Spleen (tissue), 11 donors: ENCODE measurements at regions not wholly inside any gene's neighbourhood (a gene's known extent, or its start where the extent isn't known, plus 50 kb on each side); places are given as distances from the start of the nearest gene placed in this dataset.

Experiments
- DNase-seq: peaks from one replicate; pipeline ENCODE4 v3.0.0-alpha.2; 2020
- H3K27ac ChIP-seq, 8 donors: fragments of 200-600 bp; sonication (generic) in 7 of 8; 1 replicate in 4 of 8; 2 replicates in 4 of 8; pipeline versions ENCODE4 v1.5.0 to v1.8.0; 2016 to 2021; ENCODE audit warnings: inconsistent platforms in 4 of 8, mild to moderate bottlenecking in 4 of 8, moderate library complexity in 1 of 8
- H3K27me3 ChIP-seq, 7 donors: fragments of 200-600 bp; sonication (generic) in 6 of 7; replicated peaks in 1 of 7; 1 replicate in 4 of 7; 2 replicates in 3 of 7; pipeline versions ENCODE4 v1.5.0 to v1.8.0; 2016 to 2021; ENCODE audit warnings: inconsistent platforms in 3 of 7, mild to moderate bottlenecking in 1 of 7
- H3K36me3 ChIP-seq, 6 donors: fragments of 200-600 bp; sonication (generic) in 5 of 6; 1 replicate in 4 of 6; 2 replicates in 2 of 6; pipeline versions ENCODE4 v1.5.0 to v1.8.0; 2016 to 2021; ENCODE audit warnings: inconsistent platforms in 2 of 6
- H3K4me1 ChIP-seq, 6 donors: fragments of 200-600 bp; sonication (generic) in 5 of 6; 1 replicate in 3 of 6; 2 replicates in 3 of 6; pipeline versions ENCODE4 v1.5.0 to v1.8.0; 2016 to 2021; ENCODE audit warnings: inconsistent platforms in 3 of 6
- H3K4me3 ChIP-seq, 8 donors: fragments of 200-600 bp; sonication (generic) in 7 of 8; 1 replicate in 4 of 8; 2 replicates in 4 of 8; pipeline versions ENCODE4 v1.5.0 to v1.8.0; 2016 to 2021; ENCODE audit warnings: inconsistent platforms in 4 of 8, mild to moderate bottlenecking in 4 of 8, moderate library complexity in 2 of 8
- H3K9me3 ChIP-seq, 8 donors: fragments of 200-600 bp; sonication (generic) in 7 of 8; 1 replicate in 4 of 8; 2 replicates in 4 of 8; pipeline versions ENCODE4 v1.5.0 to v1.8.0; 2016 to 2021; ENCODE audit warnings: inconsistent platforms in 4 of 8
- POLR2A ChIP-seq, 3 donors: fragments of 450-650 bp; IDR thresholded peaks; one replicate each; pipeline ENCODE4 v1.5.1; 2017; ENCODE audit warnings: antibody characterized with exemption in 3 of 3, mild to moderate bottlenecking in 1 of 3
- POLR2AphosphoS5 ChIP-seq, 3 donors: sonication (generic); formaldehyde crosslinking; IDR thresholded peaks; one replicate each; pipeline ENCODE4 v1.5.1; 2017; ENCODE audit warnings: antibody characterized with exemption in 3 of 3
- WGBS, 5 donors: extraction: QIAGEN DNeasy Blood & Tissue Kit in 3 of 5; methylation state at CpG; one replicate each; pipeline versions ENCODE4 v1.1.5 to v1.1.7; 2013 to 2018; 5-methylcytosine and 5-hydroxymethylcytosine counted together
- intact Hi-C: fragments of 100-400 bp; cut with DNase I; formaldehyde crosslinking; loops from one replicate; pipeline ENCODE4 v1.15.0; 2023; ENCODE audit warnings: low total_unique reads
- TF ChIP-seq, protein P1 (sequence below), 11 experiments: fragments of 200-600 bp in 7 of 11; fragments of 450-650 bp in 4 of 11; sonication (generic) in 4 of 11; IDR thresholded peaks in 8 of 11; conservative IDR thresholded peaks in 3 of 11; 1 replicate in 7 of 11; 2 replicates in 4 of 11; pipeline versions ENCODE4 v1.4.0 to v1.8.0; 2016 to 2021; ENCODE audit warnings: antibody characterized with exemption in 11 of 11, inconsistent platforms in 4 of 11, mild to moderate bottlenecking in 1 of 11
- donor health status: healthy with polysubstance abuse.
- donor health status: DM: no; HTN: no; CAD: no; lungs with moderate emphysema.
- donor health status: DM: no; HTN: no; CAD: no.
- donor health status: Bipolar disorder and iron deficiency.
- donor health status: healthy.
- donor health status: DM: no; HTN: no; CAD: no.
- donor health status: DM: yes; HTN: yes; CAD: no.

DNA sequence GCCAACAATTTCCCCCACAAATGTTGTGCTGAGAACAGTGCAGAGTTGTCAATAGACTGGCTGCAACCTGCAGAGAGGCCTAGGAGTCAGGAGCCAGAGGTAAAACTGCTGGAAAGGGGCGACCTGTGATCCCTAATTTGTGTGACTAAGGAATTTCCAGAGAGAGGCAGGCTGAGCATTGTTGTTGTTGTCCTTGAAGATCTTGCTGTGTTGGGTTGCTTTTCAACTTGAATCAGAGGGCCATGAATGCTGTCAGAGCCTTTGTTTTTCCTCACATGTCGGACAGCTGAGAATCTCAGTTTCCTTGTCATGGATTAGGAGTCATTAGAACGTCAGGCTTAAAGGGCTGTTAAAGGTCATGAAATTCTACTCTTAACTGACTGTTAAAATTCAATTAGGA, 134.6 kb upstream of the ASTN2 start:
- Histone ChIP-seq H3K27ac (no peak overlapping the region), H3K27me3 (no peaks in the 10 kb centered on the region), H3K9me3 (no peaks in the 10 kb centered on the region), H3K4me3 (no peak overlapping the region), H3K36me3 (no peaks in the 10 kb centered on the region), H3K4me1 (no peaks in the 10 kb centered on the region)
- WGBS, 5 donors: 47 to 67% (median 57%) methylated on average over 3 of the region's 3 CpGs
- no peak for TF ChIP-seq POLR2A (IDR thresholded peaks at IDR 0.05)
- DNase-seq: no peak
- intact Hi-C loops: no loop called here

DNA sequence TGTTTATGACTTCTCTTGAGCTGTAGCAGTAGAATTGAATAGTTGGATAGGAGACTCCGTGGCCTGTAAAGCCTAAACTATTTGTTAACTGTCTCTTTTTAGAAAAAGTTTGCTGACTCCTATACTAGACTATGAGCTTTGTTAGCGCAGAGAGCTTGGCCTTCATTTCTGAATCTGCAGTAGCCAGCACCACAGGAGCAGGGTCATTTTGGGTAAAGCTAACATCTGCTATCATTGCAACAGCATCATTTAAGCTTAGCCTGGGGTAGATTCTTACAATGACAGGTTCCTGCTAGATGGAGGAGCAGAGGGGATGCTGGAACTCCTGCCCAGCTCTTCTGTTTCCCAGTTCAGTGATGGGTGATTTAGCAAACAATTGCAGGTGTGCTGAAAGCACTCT, 133.7 kb upstream of the ASTN2 start:
- Histone ChIP-seq H3K9me3 (no peaks in the 10 kb centered on the region), H3K4me3 (no peak overlapping the region), H3K4me1 (no peaks in the 10 kb centered on the region), H3K27ac (no peak overlapping the region), H3K36me3 (no peaks in the 10 kb centered on the region), H3K27me3 (no peaks in the 10 kb centered on the region)
- no peak for DNase-seq
- WGBS, 5 donors: 83 to 93% (median 87%) methylated on average over 2 of the region's 2 CpGs
- intact Hi-C loops: no loop called here
- TF ChIP-seq POLR2A (IDR thresholded peaks at IDR 0.05): no peak
- TF ChIP-seq, protein P1, sequence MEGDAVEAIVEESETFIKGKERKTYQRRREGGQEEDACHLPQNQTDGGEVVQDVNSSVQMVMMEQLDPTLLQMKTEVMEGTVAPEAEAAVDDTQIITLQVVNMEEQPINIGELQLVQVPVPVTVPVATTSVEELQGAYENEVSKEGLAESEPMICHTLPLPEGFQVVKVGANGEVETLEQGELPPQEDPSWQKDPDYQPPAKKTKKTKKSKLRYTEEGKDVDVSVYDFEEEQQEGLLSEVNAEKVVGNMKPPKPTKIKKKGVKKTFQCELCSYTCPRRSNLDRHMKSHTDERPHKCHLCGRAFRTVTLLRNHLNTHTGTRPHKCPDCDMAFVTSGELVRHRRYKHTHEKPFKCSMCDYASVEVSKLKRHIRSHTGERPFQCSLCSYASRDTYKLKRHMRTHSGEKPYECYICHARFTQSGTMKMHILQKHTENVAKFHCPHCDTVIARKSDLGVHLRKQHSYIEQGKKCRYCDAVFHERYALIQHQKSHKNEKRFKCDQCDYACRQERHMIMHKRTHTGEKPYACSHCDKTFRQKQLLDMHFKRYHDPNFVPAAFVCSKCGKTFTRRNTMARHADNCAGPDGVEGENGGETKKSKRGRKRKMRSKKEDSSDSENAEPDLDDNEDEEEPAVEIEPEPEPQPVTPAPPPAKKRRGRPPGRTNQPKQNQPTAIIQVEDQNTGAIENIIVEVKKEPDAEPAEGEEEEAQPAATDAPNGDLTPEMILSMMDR (IDR thresholded peaks at IDR 0.05 in 8 of 11, conservative IDR thresholded peaks at IDR 0.05 in 3 of 11): no peak
- TF ChIP-seq POLR2AphosphoS5 (IDR thresholded peaks at IDR 0.05): no peak

DNA sequence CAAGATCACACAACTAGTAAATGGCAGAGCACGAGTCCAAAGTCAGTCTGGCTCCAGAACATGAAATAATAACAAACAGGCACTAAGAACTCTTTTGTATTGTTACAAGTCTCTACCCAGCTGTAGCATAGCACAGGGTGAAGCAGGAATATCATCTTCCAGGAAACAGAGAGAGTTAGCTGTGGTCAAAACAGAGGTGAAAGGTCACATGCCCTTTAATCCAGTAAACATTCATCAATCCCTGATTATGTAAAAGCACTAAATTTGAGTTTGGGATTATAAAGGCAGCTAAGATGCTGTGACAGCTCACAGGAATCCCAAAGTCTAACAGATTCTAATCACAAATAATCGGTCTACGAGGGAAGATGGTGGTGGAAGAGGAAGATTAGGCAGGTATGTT, 133.0 kb upstream of the ASTN2 start:
- H3K4me3 ChIP-seq: no peak overlapping the region
- WGBS, 5 donors: 75 to 86% (median 84%) methylated on average over 3 of the region's 3 CpGs
- no peaks in the 10 kb centered on the region for H3K4me1 ChIP-seq
- TF ChIP-seq, protein P1 (IDR thresholded peaks at IDR 0.05 in 8 of 11, conservative IDR thresholded peaks at IDR 0.05 in 3 of 11): no peak
- TF ChIP-seq POLR2A (IDR thresholded peaks at IDR 0.05): no peak
- TF ChIP-seq POLR2AphosphoS5 (IDR thresholded peaks at IDR 0.05): no peak
- no peaks in the 10 kb centered on the region for H3K36me3 ChIP-seq
- H3K27me3 ChIP-seq: no peaks in the 10 kb centered on the region
- H3K9me3 ChIP-seq: no peaks in the 10 kb centered on the region
- intact Hi-C loops: no loop called here
- no peak overlapping the region for H3K27ac ChIP-seq
- no peak for DNase-seq

DNA sequence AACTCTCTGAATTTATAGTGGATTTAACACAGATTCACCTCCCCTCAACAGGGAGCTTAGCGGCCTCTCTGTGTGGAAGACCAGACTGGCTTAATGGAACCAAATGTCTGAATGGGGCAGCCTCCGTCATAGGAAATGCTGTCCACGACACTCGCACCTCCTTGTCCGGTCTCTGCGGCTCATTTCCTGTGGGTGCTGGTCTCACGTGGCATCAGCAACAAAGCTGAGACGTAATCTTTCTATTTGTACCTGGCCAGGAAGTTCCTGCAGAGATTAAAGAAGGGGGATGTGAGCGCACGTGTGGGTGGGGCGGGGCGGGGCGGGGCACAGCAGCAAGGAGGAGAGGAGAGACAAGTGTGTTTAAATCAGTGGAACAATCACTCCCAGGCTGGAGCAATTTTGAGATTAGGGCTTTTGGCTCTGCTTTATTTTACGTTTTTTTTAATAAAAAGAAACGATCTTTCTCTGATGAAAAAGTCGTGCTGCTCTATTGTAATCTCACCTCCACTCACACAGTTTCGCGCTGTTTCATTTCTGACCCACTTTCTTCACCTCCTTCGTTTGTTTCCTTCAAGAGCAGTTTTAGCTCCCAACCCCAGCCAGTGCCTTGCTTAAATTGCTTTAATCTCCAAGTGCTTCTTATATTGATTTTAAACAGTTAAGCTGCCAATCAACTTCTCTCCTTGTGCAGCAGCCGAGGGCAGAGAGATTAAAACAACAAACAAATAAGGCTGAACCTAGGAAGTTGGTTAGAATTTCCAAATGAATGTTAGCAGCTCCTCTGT, 132.2 kb upstream of the ASTN2 start:
- no peaks in the 10 kb centered on the region for H3K9me3 ChIP-seq
- no peaks in the 10 kb centered on the region for H3K4me1 ChIP-seq
- no peaks in the 10 kb centered on the region for H3K27me3 ChIP-seq
- peak in 1 of 3 donors; percentile 31 for TF ChIP-seq POLR2AphosphoS5 (IDR thresholded peaks at IDR 0.05)
- no peak for TF ChIP-seq POLR2A (IDR thresholded peaks at IDR 0.05)
- TF ChIP-seq, protein P1 (IDR thresholded peaks at IDR 0.05 in 8 of 11, conservative IDR thresholded peaks at IDR 0.05 in 3 of 11): no peak
- intact Hi-C loops: no loop called here
- no peaks in the 10 kb centered on the region for H3K36me3 ChIP-seq
- DNase-seq: no peak
- H3K4me3 ChIP-seq: peak overlapping the region in 1 of 8 donors; percentile 30
- H3K27ac ChIP-seq: no peak overlapping the region
- WGBS, 5 donors: 23 to 30% (median 28%) methylated on average over 20 of the region's 20 CpGs
